Vagina (tissue), 2 donors: ENCODE measurements at regions not wholly inside any gene's neighbourhood (a gene's known extent, or its start where the extent isn't known, plus 50 kb on each side); places are given as distances from the start of the nearest gene placed in this dataset.

Experiments used
- CTCF ChIP-seq, 3 experiments: fragments of 450-650 bp in 2 of 3; fragments of 200-600 bp in 1 of 3; sonication (generic) in 1 of 3; IDR thresholded peaks; one replicate each; pipeline ENCODE4 v1.5.1; 2017 to 2019; ENCODE audit warnings: antibody characterized with exemption in 3 of 3, mild to moderate bottlenecking in 2 of 3, moderate library complexity in 2 of 3
- POLR2AphosphoS5 ChIP-seq, 2 donors: sonication (generic); formaldehyde crosslinking; IDR thresholded peaks; one replicate each; pipeline ENCODE4 v1.9.0; 2017; ENCODE audit warnings: antibody characterized with exemption in 2 of 2, mild to moderate bottlenecking in 2 of 2, low read depth in 1 of 2; ENCODE audit not compliant: insufficient read depth in 1 of 2

GRCh38 chr1:22398656-22399420 lies 52.8 kb upstream of the ZBTB40 start:
- TF ChIP-seq CTCF (IDR thresholded peaks at IDR 0.05) (no peak), POLR2AphosphoS5 (IDR thresholded peaks at IDR 0.05; ENCODE audit: insufficient read depth in 1 of 2, low read depth in 1 of 2) (no peak)
